ENCODE measurements at regions not wholly inside any gene's neighbourhood (a gene's known extent, or its start where the extent isn't known, plus 50 kb on each side); places are given as distances from the start of the nearest gene placed in this dataset.
A peak's percentile ranks its signal among the peaks of the same experiment; 100 is the strongest.

DNA sequence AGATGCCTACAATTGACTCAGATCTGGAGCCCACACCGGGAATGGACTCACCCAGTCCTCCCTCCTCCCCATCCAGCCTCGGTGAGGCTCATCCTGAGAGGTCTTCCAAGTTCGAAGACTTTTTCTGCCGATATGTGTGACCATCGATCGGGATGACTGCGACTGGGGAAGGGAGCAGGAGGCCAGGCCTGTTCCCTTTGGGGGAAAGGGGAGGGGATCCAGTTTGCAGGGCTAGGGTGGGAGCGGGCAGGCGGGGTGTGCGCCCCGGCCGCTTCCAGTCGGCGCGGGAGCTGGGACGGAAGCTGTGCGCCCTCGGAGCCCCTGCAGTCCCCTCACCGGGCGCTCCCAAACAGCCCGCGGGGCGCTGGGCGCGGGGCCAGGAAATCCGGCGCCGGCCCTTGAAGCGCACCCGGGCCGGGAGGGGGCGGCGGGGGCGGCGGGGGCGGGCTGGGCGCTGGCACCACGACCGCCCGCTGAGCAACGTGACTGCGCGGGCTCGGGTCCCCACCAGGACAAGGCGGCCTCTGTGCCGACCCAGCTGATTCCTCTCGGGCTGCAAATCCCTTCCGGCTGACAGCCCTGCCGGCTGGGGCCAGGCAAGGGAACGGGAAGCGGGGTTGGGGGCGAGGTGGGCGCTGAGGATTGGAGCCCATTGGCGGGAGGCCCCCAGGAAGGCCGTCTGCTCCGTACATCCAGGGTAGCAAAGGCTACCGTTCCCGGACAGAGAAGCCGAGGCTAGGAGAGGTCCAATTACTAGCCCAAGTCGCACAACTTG, 103.9 kb downstream of the EBNA1BP2 start:
- TF ChIP-seq, protein P1, sequence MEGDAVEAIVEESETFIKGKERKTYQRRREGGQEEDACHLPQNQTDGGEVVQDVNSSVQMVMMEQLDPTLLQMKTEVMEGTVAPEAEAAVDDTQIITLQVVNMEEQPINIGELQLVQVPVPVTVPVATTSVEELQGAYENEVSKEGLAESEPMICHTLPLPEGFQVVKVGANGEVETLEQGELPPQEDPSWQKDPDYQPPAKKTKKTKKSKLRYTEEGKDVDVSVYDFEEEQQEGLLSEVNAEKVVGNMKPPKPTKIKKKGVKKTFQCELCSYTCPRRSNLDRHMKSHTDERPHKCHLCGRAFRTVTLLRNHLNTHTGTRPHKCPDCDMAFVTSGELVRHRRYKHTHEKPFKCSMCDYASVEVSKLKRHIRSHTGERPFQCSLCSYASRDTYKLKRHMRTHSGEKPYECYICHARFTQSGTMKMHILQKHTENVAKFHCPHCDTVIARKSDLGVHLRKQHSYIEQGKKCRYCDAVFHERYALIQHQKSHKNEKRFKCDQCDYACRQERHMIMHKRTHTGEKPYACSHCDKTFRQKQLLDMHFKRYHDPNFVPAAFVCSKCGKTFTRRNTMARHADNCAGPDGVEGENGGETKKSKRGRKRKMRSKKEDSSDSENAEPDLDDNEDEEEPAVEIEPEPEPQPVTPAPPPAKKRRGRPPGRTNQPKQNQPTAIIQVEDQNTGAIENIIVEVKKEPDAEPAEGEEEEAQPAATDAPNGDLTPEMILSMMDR (IDR thresholded peaks at IDR 0.05), result no peak
- Histone ChIP-seq H3K27ac (no peak overlapping the region), H3K36me3 (no peaks in the 10 kb centered on the region), H3K9me3 (no peaks in the 10 kb centered on the region), H3K4me1 (peaks cover 10% of the 10 kb centered on the region), H3K4me3 (peak overlapping the region; percentile 43), H3K27me3 (peaks cover 12% of the 10 kb centered on the region)
- intact Hi-C loops (cut with DNase I), result loop anchor here (5.0 kb wide), 1 partner anchor 146 kb away; no protein-coding TSS in a partner anchor
- DNase-seq, result no peak
- peak; percentile 13 for ATAC-seq

DNA sequence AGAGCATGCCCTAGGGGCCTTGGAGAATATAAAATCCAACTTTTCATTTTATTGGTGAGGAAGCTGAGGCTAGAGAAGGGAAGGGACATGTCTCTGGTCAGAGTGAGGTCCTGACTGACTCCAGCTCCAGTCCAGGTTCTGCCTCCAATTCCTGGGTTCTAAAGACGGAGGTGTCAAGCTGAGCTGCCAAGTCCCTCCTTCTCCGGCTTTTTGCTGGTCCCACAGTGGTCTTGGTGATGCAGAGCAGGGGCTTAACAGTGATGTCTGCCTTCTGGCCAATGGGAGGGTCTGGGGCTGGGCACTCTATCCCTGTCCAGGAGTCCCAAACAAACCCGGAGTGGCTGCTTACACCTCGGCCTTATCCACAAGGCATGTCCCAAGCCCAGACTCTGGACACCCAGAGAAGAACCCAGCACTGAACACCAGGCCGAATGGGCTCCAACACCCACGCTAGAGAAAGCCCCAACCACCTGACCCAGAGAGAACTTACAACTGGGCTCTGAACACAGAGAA, 104.8 kb downstream of the EBNA1BP2 start:
- no peak overlapping the region for H3K27ac ChIP-seq
- TF ChIP-seq, protein P1 (IDR thresholded peaks at IDR 0.05), result no peak
- H3K36me3 ChIP-seq, result no peaks in the 10 kb centered on the region
- peaks cover 12% of the 10 kb centered on the region for H3K27me3 ChIP-seq
- H3K4me3 ChIP-seq, result no peak overlapping the region
- H3K9me3 ChIP-seq, result no peaks in the 10 kb centered on the region
- DNase-seq (no peak), ATAC-seq (no peak)
- peaks cover 10% of the 10 kb centered on the region for H3K4me1 ChIP-seq
- intact Hi-C loops (cut with DNase I), result loop anchor here (5.0 kb wide), 1 partner anchor 145 kb away; no protein-coding TSS in a partner anchor

- H3K4me1 ChIP-seq, result peaks cover 10% of the 10 kb centered on the region
- no peak overlapping the region for H3K27ac ChIP-seq
- no peak for DNase-seq
- H3K27me3 ChIP-seq, result peaks cover 12% of the 10 kb centered on the region
- H3K9me3 ChIP-seq, result no peaks in the 10 kb centered on the region
- H3K4me3 ChIP-seq, result no peak overlapping the region
- ATAC-seq, result no peak
- intact Hi-C loops (cut with DNase I), result loop anchor here (5.0 kb wide), 1 partner anchor 144 kb away; no protein-coding TSS in a partner anchor
- no peaks in the 10 kb centered on the region for H3K36me3 ChIP-seq
- TF ChIP-seq, protein P1 (IDR thresholded peaks at IDR 0.05), result no peak
Observed at GRCh38 chr1:43066578-43066977, 105.5 kb downstream of the EBNA1BP2 start.

GRCh38 chr1:43065616-43066399, 106.3 kb downstream of the EBNA1BP2 start:
- no peaks in the 10 kb centered on the region for H3K36me3 ChIP-seq
- H3K9me3 ChIP-seq, result no peaks in the 10 kb centered on the region
- H3K4me1 ChIP-seq, result peaks cover 10% of the 10 kb centered on the region
- no peak overlapping the region for H3K4me3 ChIP-seq
- H3K27me3 ChIP-seq, result peaks cover 12% of the 10 kb centered on the region
- no peak overlapping the region for H3K27ac ChIP-seq
- ATAC-seq, result no peak
- no peak for DNase-seq
- intact Hi-C loops (cut with DNase I), result loop anchor here (5.0 kb wide), 1 partner anchor 144 kb away; no protein-coding TSS in a partner anchor
- TF ChIP-seq, protein P1 (IDR thresholded peaks at IDR 0.05), result no peak

- no peaks in the 10 kb centered on the region for H3K36me3 ChIP-seq
- H3K4me1 ChIP-seq, result peaks cover 10% of the 10 kb centered on the region
- DNase-seq, result no peak
- TF ChIP-seq, protein P1 (IDR thresholded peaks at IDR 0.05), result no peak
- H3K27ac ChIP-seq, result no peak overlapping the region
- no peak for ATAC-seq
- no peaks in the 10 kb centered on the region for H3K9me3 ChIP-seq
- intact Hi-C loops (cut with DNase I), result loop anchor here (5.0 kb wide), 1 partner anchor 143 kb away; no protein-coding TSS in a partner anchor
- H3K27me3 ChIP-seq, result peaks cover 12% of the 10 kb centered on the region
- no peak overlapping the region for H3K4me3 ChIP-seq
Observed at GRCh38 chr1:43065191-43065590, 106.5 kb upstream of the SLC2A1 start.

Measured in upper lobe of right lung (tissue), 1 donor.